PC-9 (cell line): ENCODE measurements at regions not wholly inside any gene's neighbourhood (a gene's known extent, or its start where the extent isn't known, plus 50 kb on each side); places are given as distances from the start of the nearest gene placed in this dataset.

Experiments
- CTCF ChIP-seq: fragments of 200-600 bp; sonication (generic); conservative IDR thresholded peaks from 2 replicates; pipeline ENCODE4 v1.6.1; 2017; ENCODE audit warnings: mixed run types, antibody characterized with exemption, mild to moderate bottlenecking, moderate library complexity
- EZH2 ChIP-seq: fragments of 200-600 bp; sonication (generic); IDR thresholded peaks from 2 replicates; pipeline ENCODE4 v1.8.0; 2017; ENCODE audit warnings: antibody characterized with exemption, low read depth

- TF ChIP-seq CTCF (no peak), EZH2 (no peak)
These were observed 724.6 kb downstream of the ADGRL2 start for GRCh38 chr1:82525378-82525777.
